ENCODE measurements at regions not wholly inside any gene's neighbourhood (a gene's known extent, or its start where the extent isn't known, plus 50 kb on each side); places are given as distances from the start of the nearest gene placed in this dataset.

GRCh38 chr2:142290931-142291330 is 160.1 kb upstream of the LRP1B start:
- Histone ChIP-seq H3K4me1 (ENCODE audit: control insufficient read depth in 1 of 2, insufficient read depth in 2 of 2, low read depth in 1 of 2, low read length in 1 of 2) (peaks cover 0 to 6% of the 10 kb centered on the region in 2 experiments; a peak in 2 of 4 replicates), H4K20me1 (ENCODE audit: insufficient read depth) (no peaks in the 10 kb centered on the region), H3K9ac (no peak overlapping the region), H2AFZ (ENCODE audit: low read depth) (no peak overlapping the region), H3K4me3 (ENCODE audit: low read depth in 2 of 2, low read length in 1 of 2) (no peak overlapping the region), H3K4me2 (no peak overlapping the region), H3K27me3 (ENCODE audit: insufficient read depth) (no peaks in the 10 kb centered on the region), H3K36me3 (replicated peaks in 1 of 2; ENCODE audit: control insufficient read depth in 1 of 2, insufficient read depth in 2 of 2, low read length in 1 of 2) (no peaks in the 10 kb centered on the region), H3K27ac (ENCODE audit: low read depth in 2 of 2, low read length in 1 of 2) (peak overlapping the region in 1 of 2 experiments; percentile 58; a peak in 2 of 4 replicates), H3K9me2 (no peaks in the 10 kb centered on the region), H3K9me3 (no peaks in the 10 kb centered on the region), H3K79me2 (ENCODE audit: insufficient read depth) (no peaks in the 10 kb centered on the region), H3F3A (replicated peaks; ENCODE audit: insufficient read depth) (no peaks in the 10 kb centered on the region)
- TF ChIP-seq MXI1 (IDR thresholded peaks at IDR 0.05; ENCODE audit: low read depth, low read length) (no peak), FOXM1 (IDR thresholded peaks at IDR 0.05; ENCODE audit: low read depth) (no peak), SMC3 (IDR thresholded peaks at IDR 0.05; ENCODE audit: low read depth, low read length) (no peak), RXRA (IDR thresholded peaks at IDR 0.05; ENCODE audit: borderline replicate concordance, low read depth) (no peak), TAF1 (IDR thresholded peaks at IDR 0.05; ENCODE audit: borderline replicate concordance, low read depth, low read length) (no peak), SIN3A (IDR thresholded peaks at IDR 0.05; ENCODE audit: borderline replicate concordance, low read depth, low read length) (no peak), RAD21 (IDR thresholded peaks at IDR 0.05; ENCODE audit: low read length) (no peak), EP300 (IDR thresholded peaks at IDR 0.05; ENCODE audit: borderline replicate concordance in 1 of 2, low read depth in 1 of 2, low read length in 1 of 2) (0 out of 4 replicates have a peak, but pooled peaks of 1 of the 2 experiments have one; percentile 21)
- ChIA-PET CTCF (interaction anchor here (1.4 kb wide), 1 partner anchor 24 kb away, joined by 3 read pairs; no protein-coding TSS in a partner anchor), POLR2A (no interaction called here)
- DNase-seq = peak; percentile 4
- 53% methylated on average over 3 of the region's 3 CpGs for WGBS (ENCODE audit: low lambda C conversion rate)

DNA sequence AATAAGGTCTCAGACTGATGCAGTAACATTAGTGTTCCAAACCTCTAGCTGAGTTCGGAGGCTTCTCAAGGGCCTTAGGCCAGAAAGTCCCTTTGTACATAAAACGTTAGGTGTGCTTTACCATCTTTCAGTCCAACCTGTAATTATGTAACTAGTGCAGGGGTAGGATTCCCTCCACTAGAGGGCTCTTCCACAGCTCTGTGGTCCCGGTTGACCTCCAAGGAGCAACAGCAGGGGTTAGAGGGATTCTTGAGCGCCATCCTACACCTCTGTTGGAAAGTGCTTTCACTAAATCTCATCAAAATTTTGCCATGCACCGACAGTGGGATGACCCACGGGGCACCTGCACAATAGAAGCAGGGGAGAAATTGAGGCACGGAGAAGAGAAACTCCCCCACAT is 155.8 kb upstream of the LRP1B start:
- no peak overlapping the region for H3K27ac ChIP-seq (ENCODE audit: low read depth in 2 of 2, low read length in 1 of 2)
- H3K27me3 ChIP-seq (ENCODE audit: insufficient read depth) = no peaks in the 10 kb centered on the region
- no peaks in the 10 kb centered on the region for H3K79me2 ChIP-seq (ENCODE audit: insufficient read depth)
- 77% methylated on average over 7 of the region's 7 CpGs for WGBS (ENCODE audit: low lambda C conversion rate)
- no peaks in the 10 kb centered on the region for H4K20me1 ChIP-seq (ENCODE audit: insufficient read depth)
- H3K9ac ChIP-seq = no peak overlapping the region
- DNase-seq = peak; percentile 3
- no peaks in the 10 kb centered on the region for H3K9me2 ChIP-seq
- H3F3A ChIP-seq (replicated peaks; ENCODE audit: insufficient read depth) = no peaks in the 10 kb centered on the region
- no peak overlapping the region for H2AFZ ChIP-seq (ENCODE audit: low read depth)
- H3K4me3 ChIP-seq (ENCODE audit: low read depth in 2 of 2, low read length in 1 of 2) = peak overlapping the region in 1 of 2 experiments; percentile 47; a peak in 1 of 4 replicates
- TF ChIP-seq RAD21 (IDR thresholded peaks at IDR 0.05; ENCODE audit: low read length) (peak; percentile 33; the same call in 1 of the 2 replicates), PBX3 (IDR thresholded peaks at IDR 0.05) (no peak), CTCF (IDR thresholded peaks at IDR 0.05) (peak; percentile 46)
- POLR2A ChIA-PET = no interaction called here
- H3K4me2 ChIP-seq = no peak overlapping the region
- peaks cover 5 to 9% of the 10 kb centered on the region in 2 experiments; a peak in 3 of 4 replicates for H3K4me1 ChIP-seq (ENCODE audit: control insufficient read depth in 1 of 2, insufficient read depth in 2 of 2, low read depth in 1 of 2, low read length in 1 of 2)
- CTCF ChIA-PET = interaction anchor here (0.9 to 1.1 kb wide), 2 partner anchors 10 to 16 kb away, joined by 3 to 4 read pairs; no protein-coding TSS in a partner anchor
- no peaks in the 10 kb centered on the region for H3K9me3 ChIP-seq
- no peaks in the 10 kb centered on the region for H3K36me3 ChIP-seq (replicated peaks in 1 of 2; ENCODE audit: control insufficient read depth in 1 of 2, insufficient read depth in 2 of 2, low read length in 1 of 2)
